SIG-M5 treated with dmso at 0.1 percent for 504 hours (cell line): ENCODE measurements at regions not wholly inside any gene's neighbourhood (a gene's known extent, or its start where the extent isn't known, plus 50 kb on each side); places are given as distances from the start of the nearest gene placed in this dataset.

ENCODE experiments used
- DNase-seq: peaks from one replicate; lab custom pipeline; 2025; ENCODE audit not compliant: unreplicated experiment; lab: John Stamatoyannopoulos, UW

DNA sequence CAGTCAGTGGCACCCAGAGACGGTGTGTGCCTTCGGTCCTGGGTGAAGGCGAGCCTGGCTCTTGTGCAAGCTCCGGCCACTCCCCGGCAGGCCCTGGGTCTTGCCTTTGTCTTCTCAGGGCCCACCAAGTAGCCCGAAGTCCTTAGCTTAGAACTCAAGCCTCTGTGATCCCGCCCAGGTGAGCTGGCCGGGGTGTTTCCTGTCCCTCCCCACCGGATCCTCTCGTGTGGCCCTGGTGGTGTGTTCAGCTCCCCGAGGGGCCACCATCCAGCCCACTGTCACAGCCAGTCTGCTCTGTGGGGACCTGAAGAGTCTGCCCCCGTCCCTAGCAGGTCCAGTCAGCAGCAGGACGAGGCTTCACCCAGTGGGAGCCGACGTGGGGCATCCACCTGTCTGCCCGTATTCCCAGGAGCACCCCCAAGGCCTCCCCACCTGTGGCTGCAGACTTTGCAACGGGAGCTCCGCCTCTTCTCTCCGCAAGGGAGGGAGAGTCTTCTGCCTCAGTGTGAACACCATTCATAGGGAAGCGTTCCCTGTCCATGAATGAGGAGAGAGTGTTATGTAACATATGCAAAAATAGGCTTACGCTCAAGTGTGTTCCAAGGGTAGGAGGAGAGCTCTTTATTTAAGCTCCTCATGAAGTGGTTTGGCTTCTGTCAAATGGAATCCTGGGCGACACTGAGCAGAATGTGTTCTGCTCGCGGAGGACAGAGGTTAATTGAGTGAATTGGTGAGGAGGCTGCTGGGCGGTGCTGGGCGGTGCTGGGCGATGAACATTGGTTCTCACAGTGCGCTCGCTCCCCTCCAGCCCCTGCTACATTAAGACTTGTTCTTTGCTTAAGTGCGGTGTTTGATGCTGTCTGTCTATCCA lies 108.9 kb downstream of the CRYAA start:
- no peak for DNase-seq

DNA sequence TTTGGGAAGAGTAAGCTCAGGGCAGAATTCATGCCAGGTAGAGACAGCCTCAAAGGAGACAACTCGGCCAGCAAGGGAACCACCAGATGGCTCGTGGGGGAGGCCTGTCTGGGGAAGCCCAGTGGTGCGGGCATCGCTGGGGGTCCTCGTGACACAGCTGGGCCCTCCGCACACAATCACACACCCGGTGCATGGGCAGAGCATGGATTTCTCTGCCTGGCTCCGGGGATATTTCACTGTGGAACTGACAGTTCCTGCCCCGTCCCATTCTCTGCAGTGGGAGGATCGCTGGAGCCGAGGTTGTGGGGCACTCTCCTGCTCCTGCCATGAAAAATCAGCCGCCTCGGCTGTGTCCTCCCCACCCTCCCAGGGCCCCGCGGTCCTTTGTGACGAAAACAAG lies 108.0 kb downstream of the CRYAA start:
- DNase-seq, result no peak

GRCh38 chr21:43275421-43276211 lies 106.8 kb downstream of the CRYAA start:
- DNase-seq, result no peak

- no peak for DNase-seq
These were observed 106.1 kb downstream of the CRYAA start for GRCh38 chr21:43274946-43275310.

GRCh38 chr21:43274022-43274945 lies 105.5 kb downstream of the CRYAA start:
- no peak for DNase-seq

- no peak for DNase-seq
These were observed 104.9 kb downstream of the CRYAA start for GRCh38 chr21:43273708-43274021.

- DNase-seq, result no peak
These were observed 104.4 kb downstream of the CRYAA start for GRCh38 chr21:43273016-43273707.

- no peak for DNase-seq
These were observed 103.8 kb downstream of the CRYAA start for GRCh38 chr21:43272591-43272990.

DNA sequence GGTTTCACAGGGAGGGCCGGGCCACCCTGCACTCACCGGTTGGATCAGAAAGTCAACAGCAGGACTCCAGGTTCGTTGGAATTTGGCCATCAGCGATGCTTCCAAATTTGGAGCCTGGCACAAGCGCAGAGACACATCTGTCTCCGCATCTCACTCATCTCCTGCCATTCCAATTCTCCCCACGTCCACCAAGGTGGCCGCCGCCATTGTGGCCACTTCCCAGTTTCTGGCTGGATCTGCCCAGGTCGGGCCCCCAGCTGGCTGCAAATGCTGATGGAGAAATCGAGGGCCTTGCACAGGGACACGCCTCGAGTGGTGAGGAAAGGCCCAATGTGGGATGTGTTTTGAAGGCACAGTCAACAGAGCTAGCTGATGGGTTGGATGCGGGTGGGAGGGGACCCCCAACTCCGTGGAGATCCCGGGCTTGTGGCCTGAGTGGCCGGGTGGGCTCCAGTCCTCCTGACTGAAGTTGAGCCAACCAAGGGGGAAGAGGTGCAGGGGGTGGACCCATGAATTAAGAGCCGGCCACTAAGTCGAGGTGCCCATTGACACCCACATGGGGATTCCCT lies 102.7 kb downstream of the CRYAA start:
- DNase-seq, result no peak

DNA sequence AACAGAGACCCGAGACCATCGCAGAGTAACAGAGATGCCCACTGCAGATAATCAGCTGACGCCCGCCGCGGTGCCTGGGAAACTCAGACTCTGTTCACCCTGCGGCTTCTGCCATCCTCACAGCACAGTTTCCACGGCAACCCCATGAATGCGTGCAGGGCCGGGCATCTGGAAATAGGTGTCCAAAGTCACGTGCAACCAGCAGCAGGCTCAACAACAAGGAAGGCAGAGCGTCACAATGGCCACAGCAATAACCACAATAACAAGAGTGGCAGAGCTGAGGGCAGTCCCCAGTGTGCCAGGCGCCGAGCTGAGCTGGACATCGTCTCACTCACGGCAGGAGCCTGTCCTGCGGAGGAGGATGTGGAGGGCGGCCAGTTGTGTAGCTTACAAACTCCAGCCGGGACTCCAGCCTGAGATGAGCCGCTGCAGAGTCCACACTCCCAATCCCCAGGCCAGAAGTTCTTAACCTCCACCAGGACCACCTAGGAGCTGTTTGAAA lies 102.0 kb downstream of the CRYAA start:
- DNase-seq, result no peak

DNA sequence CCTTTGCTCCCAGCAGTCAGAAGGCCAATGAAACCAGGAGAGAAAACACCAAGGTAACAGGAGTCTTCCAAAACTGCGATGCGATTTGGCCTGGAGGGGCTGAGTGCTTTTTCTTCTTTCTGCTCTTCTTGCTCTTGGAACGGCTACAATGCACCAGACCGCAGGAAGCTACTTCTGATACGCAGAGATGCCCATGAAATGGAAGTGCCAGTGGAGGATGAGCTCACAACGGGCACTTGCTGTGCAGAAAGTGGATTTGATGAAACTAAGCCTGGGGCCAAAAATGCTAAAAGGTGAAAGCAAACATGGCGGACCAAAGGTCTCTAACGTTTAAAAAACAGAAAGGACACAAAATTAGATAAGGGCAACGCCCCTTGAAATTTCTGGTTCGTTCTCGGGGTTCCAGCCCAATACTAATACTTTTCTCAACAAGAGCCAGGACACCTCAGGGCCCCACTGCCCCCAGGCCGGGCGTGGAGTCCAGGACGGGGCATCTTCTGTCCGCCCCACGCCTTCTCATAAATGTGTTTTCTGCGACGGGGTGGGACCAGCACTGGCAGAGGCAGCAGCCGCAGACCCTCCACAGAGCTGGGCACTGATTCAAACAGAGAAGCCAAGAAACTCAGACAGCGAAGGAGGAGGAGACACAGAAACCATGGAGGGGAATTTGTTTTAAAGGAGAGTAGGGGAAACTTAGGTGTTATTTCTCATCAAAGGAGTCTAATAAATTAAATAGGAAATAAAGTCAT lies 101.3 kb downstream of the CRYAA start:
- DNase-seq, result no peak

DNA sequence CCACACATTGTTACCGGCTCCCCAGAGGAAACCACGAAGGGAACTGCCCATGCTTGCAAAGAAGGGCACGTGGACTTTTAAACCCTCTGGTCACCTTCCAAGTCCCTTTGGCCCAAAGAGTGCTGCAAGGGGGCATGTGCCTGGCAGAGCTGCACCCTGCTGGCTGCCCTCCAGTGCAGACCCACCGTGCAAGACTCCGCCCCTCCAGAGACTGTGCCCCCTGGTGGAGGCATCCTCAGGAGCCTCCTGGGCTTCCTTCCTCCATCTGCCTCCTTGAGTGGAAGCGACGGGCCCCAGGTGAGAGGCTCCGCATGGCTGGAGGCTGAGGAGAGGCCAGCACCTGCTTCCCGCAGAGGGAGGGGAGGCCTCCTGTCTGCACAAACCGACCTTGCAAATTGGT lies 100.6 kb downstream of the CRYAA start:
- DNase-seq, result no peak

DNA sequence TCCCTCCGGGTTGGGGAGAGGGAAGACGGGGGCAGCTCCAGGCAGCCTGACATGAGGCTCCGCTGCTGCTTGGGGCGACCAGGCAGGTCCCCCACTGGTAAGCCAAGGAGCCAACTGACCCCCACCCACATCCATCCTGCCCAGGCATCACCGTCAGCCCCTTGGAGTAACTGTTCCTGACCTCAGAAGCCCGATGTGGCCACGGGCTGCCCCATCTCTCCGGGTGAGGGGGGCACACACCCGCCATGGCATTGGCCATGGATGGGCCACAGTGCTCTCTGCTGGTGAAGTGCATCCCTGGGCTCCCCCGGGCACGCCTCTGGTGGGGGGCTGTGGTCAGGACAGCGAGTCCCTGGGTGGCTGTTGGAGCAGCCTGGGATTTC lies 100.0 kb downstream of the CRYAA start:
- DNase-seq, result no peak

DNA sequence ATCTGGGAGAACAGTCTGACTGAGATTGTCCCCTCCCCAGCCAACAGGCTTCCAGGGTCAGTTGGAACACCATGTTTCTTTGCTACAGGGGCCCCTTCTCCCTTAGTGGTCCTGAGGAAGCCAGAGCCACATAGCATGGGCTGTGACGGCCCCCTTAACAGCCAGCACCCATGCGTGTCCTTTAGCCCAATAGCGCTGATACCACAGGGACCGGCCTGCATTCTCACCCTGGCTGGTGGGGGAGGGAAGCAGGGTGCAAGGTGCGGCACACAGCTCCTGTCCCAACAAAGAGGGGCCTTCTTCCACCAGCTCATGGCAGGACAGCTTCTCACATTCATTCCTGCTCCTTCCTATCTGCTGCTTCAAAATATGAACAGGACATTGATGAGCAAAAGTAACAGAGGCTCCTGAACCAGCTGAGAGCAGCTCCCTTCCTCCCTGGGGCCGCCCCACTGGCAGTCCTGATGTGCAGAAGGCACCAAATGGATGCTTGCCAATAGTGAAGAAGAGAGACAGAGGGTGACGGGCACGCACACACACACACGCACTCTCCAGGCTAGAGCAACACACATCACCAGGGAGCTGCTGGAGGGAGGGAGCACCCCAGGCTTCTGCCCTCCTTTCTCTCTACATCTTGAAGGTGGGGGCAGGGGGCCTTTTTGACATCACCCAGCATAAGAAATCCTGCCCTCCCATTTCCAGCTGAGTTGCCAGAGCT lies 99.4 kb downstream of the CRYAA start:
- DNase-seq, result no peak

DNA sequence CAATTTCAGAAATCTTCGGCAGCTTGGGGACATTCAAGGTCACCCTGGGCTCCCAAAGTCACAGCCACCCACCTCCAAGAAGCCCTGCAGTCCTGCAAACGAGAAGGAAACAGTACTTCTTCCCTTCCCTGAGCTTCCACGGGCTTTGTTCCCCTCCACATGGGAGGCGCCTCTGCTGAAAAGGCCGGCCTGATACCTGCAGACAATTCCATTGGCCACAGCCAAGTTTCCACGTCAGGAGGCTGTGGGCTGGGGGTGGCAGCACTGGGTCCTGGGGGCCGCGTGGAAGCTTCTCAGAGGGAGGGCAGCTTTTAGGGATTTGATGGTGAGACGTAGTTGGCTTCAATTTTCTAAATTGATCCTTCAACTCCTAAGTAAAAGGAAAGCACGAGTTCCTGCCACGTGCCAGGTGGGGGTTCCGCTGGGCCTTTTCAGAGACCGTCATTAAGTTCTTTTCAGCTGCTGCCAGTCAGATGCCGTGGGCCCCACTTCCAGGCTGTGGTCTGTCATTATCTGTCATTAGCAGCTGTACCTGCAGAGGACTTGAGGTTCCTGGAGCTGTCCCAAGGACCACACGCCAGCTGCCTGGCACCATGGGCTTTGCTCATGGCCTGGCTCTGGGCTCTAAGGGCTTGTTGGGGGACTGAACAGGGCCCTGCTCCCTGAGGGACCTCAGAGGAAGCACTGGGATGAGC lies 98.7 kb downstream of the CRYAA start:
- no peak for DNase-seq

DNA sequence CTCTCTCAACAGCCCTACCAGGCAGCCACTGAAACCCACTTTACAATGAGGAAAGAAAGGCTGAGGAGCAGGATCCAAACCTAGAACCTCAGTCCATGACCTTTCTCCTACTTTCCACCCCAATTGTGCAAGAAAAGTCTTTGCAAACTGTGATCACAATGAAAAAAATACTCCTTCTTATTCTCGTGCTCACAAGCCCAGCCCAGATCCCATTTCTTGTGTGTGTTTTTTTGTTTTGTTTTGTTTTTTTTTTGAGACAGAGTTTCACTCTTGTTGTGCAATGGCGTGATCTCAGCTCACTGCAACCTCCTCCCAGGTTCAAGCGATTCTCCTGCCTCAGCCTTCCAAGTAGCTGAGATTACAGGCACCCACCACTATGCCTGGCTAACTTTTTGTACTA lies 97.7 kb downstream of the CRYAA start:
- DNase-seq, result no peak

DNA sequence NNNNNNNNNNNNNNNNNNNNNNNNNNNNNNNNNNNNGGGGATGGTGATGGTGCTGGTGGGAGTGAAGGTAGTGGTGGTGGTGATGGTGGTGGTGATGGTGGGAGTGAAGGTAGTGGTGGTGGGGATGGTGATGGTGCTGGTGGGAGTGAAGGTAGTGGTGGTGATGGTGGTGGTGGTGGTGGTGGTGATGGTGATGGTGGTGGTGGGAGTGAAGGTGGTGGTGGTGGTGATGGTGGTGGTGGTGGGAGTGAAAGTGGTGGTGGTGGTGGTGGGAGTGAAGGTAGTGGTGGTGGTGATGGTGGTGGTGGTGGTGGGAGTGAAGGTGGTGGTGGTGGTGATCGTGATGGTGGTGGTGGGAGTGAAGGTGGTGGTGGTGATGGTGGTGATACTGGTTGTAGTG lies 93.6 kb downstream of the CRYAA start:
- no peak for DNase-seq
